Activated B cell treated with CpG ODN at 0.5 μM for 24 hours (primary cell): ENCODE measurements at regions not wholly inside any gene's neighbourhood (a gene's known extent, or its start where the extent isn't known, plus 50 kb on each side); places are given as distances from the start of the nearest gene placed in this dataset.

Source experiments
- ATAC-seq: fragments of 200-7000 bp; cut with Tn5 transposase; one replicate; pipeline ENCODE4 v1.10.0; 2021; ENCODE audit warnings: low read depth, mild to moderate bottlenecking, moderate library complexity
- CTCF ChIA-PET: fragments of 350-600 bp; sonication (Branson Sonifier 250); formaldehyde crosslinking; loops from one replicate; lab custom pipeline; 2021; ENCODE audit warnings: antibody characterized with exemption; lab: Charles Lee
- POLR2A ChIA-PET: fragments of 350-600 bp; sonication (Branson Sonifier 250); formaldehyde crosslinking; loops from one replicate; lab custom pipeline; 2021; ENCODE audit warnings: antibody characterized with exemption; lab: Charles Lee
- DNase-seq: peaks from one replicate; pipeline ENCODE4 v3.0.0; 2022
- H3K27ac Mint-ChIP-seq: one replicate; pipeline ENCODE4 v1.8.0; 2020; ENCODE audit warnings: mixed read lengths
- H3K27me3 Mint-ChIP-seq: one replicate; pipeline ENCODE4 v1.8.0; 2021; ENCODE audit warnings: mixed read lengths
- H3K36me3 Mint-ChIP-seq: one replicate; pipeline ENCODE4 v1.8.0; 2021; ENCODE audit warnings: low read depth, mixed read lengths
- H3K4me1 Mint-ChIP-seq: one replicate; pipeline ENCODE4 v1.8.0; 2021; ENCODE audit warnings: mixed read lengths
- H3K4me3 Mint-ChIP-seq: one replicate; pipeline ENCODE4 v1.8.0; 2020; ENCODE audit warnings: mild to moderate bottlenecking, mixed read lengths
- H3K9me3 Mint-ChIP-seq: one replicate; pipeline ENCODE4 v1.8.0; 2020; ENCODE audit warnings: mixed read lengths
- intact Hi-C: fragments of 100-400 bp; cut with micrococcal nuclease; formaldehyde crosslinking; loops from one replicate; pipeline ENCODE4 v1.15.1; 2024
- TF ChIP-seq, protein P1 (sequence below): fragments of 200-600 bp; IDR thresholded peaks from one replicate; pipeline ENCODE4 v1.8.0; 2022; ENCODE audit warnings: antibody characterized with exemption, mild to moderate bottlenecking

DNA sequence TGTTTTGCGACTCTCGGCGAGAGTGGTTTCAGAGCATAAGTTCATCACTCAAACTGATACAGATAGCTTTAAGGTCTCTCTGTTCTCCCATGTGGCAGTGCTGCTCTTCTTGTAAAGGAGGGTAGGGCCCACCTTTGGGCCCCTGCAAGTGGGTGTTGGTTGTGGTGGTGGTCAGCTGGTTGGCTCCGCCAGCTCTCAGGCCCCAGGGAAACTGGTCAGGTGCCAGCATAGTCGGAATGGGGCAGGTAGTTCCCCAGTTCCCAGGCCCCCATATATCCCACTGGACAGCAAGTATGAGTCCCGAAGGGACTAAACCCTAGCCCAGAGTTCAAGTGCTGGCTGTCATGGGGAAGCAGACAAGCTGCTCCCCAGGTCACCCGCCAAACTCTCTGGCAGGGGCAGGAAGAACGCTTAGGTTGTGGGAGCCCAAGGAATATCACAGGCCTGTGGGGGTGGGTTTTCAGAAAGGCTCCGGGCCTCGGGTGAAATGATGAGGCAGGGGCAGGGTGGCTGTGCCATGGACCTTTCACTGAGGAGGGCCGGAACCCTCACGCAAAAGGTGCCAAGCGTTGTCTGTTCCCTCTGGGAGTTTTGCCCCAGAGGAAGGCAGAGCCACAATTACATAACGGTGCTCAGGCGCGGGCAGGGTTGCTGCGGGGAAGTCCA lies 185.1 kb downstream of the EFHB start:
- H3K27ac Mint-ChIP-seq: no peak overlapping the region
- intact Hi-C loops: no loop called here
- H3K27me3 Mint-ChIP-seq: no peaks in the 10 kb centered on the region
- TF ChIP-seq, protein P1, sequence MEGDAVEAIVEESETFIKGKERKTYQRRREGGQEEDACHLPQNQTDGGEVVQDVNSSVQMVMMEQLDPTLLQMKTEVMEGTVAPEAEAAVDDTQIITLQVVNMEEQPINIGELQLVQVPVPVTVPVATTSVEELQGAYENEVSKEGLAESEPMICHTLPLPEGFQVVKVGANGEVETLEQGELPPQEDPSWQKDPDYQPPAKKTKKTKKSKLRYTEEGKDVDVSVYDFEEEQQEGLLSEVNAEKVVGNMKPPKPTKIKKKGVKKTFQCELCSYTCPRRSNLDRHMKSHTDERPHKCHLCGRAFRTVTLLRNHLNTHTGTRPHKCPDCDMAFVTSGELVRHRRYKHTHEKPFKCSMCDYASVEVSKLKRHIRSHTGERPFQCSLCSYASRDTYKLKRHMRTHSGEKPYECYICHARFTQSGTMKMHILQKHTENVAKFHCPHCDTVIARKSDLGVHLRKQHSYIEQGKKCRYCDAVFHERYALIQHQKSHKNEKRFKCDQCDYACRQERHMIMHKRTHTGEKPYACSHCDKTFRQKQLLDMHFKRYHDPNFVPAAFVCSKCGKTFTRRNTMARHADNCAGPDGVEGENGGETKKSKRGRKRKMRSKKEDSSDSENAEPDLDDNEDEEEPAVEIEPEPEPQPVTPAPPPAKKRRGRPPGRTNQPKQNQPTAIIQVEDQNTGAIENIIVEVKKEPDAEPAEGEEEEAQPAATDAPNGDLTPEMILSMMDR: no peak
- H3K36me3 Mint-ChIP-seq: no peaks in the 10 kb centered on the region
- H3K9me3 Mint-ChIP-seq: no peaks in the 10 kb centered on the region
- CTCF ChIA-PET: no interaction called here
- POLR2A ChIA-PET: no interaction called here
- DNase-seq (no peak), ATAC-seq (no peak)
- H3K4me1 Mint-ChIP-seq: no peaks in the 10 kb centered on the region
- H3K4me3 Mint-ChIP-seq: no peak overlapping the region

DNA sequence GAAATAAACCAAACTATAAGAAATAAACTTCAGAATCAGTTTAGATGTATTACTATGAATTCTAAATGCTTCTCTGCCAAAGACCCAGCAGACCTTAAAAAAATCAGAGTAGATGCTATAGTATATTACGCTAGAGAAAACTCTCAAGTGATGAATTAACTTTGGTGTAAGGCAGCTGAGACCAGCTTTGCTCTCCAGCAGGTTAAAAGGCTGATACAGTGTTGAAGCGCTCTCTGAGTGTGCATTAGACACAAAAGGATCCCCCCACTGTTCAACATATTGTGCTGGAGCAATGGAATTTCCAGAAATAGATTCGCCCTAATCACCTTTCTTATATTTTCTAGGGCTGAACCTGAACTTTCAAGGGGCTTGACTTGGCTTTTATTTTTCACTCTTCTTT lies 190.0 kb downstream of the EFHB start:
- Mint-ChIP-seq H3K27ac (no peak overlapping the region), H3K36me3 (no peaks in the 10 kb centered on the region), H3K27me3 (peaks cover 8% of the 10 kb centered on the region), H3K4me1 (no peaks in the 10 kb centered on the region), H3K9me3 (no peaks in the 10 kb centered on the region), H3K4me3 (no peak overlapping the region)
- CTCF ChIA-PET: no interaction called here
- DNase-seq: no peak
- TF ChIP-seq, protein P1: no peak
- intact Hi-C loops: no loop called here
- POLR2A ChIA-PET: no interaction called here
- no peak for ATAC-seq

DNA sequence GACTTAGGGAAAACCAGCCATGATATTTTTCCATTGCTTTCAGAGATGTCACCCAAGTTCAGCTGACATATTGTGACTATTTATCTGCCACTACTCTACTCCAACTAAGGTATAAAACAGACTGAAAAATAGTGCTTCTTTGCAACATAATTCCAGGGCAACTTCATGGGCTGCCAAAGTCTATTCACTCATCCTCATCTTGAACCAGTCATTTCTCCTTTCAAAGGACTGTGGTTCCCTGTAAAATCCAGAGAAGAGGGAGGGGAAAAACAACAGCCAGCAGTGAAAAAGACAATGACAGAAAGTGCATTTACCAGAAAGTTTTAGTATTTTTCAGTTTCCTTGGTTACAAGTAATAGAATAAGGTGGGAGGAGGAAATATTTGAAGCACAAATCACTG lies 191.1 kb downstream of the EFHB start:
- CTCF ChIA-PET: no interaction called here
- Mint-ChIP-seq H3K4me1 (no peaks in the 10 kb centered on the region), H3K36me3 (no peaks in the 10 kb centered on the region), H3K9me3 (no peaks in the 10 kb centered on the region), H3K4me3 (no peak overlapping the region), H3K27ac (no peak overlapping the region), H3K27me3 (peaks cover 8% of the 10 kb centered on the region)
- DNase-seq (no peak), ATAC-seq (no peak)
- intact Hi-C loops: no loop called here
- TF ChIP-seq, protein P1: no peak
- POLR2A ChIA-PET: no interaction called here

DNA sequence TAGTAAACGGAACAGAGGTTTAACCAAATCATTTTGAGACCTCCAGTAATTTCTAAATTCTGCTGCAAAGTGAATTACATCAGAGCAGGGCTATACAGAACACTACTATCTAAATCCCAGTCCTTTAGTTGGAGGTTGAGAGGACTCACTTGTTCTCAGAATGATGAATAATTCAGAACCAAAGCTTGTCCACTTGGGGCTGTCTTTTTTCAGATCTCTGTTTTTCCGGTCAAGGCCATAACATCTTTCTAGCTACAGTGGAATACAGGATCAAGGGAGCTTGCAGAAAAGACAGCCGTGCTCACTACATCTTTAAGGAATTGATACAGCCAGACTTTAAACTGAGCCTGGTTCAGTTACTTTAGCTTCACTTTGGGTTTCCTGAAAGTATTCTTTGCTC lies 194.5 kb downstream of the EFHB start:
- Mint-ChIP-seq H3K27ac (no peak overlapping the region), H3K4me1 (no peaks in the 10 kb centered on the region), H3K27me3 (peaks cover 10% of the 10 kb centered on the region), H3K9me3 (no peaks in the 10 kb centered on the region), H3K4me3 (no peak overlapping the region), H3K36me3 (no peaks in the 10 kb centered on the region)
- TF ChIP-seq, protein P1: no peak
- DNase-seq: no peak
- ATAC-seq: no peak
- intact Hi-C loops: loop anchor here (10.0 kb wide), 1 partner anchor 495 kb away; no protein-coding TSS in a partner anchor
- POLR2A ChIA-PET: no interaction called here
- CTCF ChIA-PET: no interaction called here

DNA sequence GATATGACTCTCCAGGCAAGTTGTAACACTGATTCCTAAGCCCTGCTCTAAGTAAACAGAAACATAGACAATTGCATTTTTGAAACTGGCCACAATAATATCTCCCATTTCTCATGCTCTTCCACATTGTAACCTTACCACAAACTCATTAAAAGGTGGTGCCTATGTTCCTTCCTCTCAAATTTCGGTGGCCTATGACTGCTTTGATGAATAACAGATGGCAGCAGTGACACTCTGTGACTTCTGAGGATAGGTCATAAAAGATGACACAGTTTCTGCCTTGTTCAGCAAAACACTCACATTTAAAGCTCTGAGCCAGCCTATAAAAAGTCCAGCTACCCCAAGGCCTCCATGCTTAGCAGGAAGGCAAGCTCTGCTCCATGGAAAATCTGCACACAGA lies 195.2 kb downstream of the EFHB start:
- POLR2A ChIA-PET: no interaction called here
- no peak overlapping the region for H3K27ac Mint-ChIP-seq
- intact Hi-C loops: loop anchor here (10.0 kb wide), 1 partner anchor 496 kb away; no protein-coding TSS in a partner anchor

More for the DNA sequence above, 195.2 kb downstream of the EFHB start:
- Mint-ChIP-seq H3K27me3 (peaks cover 10% of the 10 kb centered on the region), H3K4me3 (no peak overlapping the region), H3K36me3 (no peaks in the 10 kb centered on the region), H3K4me1 (no peaks in the 10 kb centered on the region), H3K9me3 (no peaks in the 10 kb centered on the region)
- ATAC-seq: no peak
- TF ChIP-seq, protein P1: no peak
- CTCF ChIA-PET: no interaction called here
- no peak for DNase-seq
